H1 (cell line): ENCODE measurements at regions not wholly inside any gene's neighbourhood (a gene's known extent, or its start where the extent isn't known, plus 50 kb on each side); places are given as distances from the start of the nearest gene placed in this dataset.

Source experiments
- CTCF ChIA-PET: fragments of 300-600 bp; sonication (Branson Sonifier 250); formaldehyde crosslinking; loops from one replicate; lab custom pipeline; 2021; ENCODE audit not compliant: partially characterized antibody; lab: Charles Lee
- POLR2A ChIA-PET: fragments of 300-600 bp; sonication (Branson Sonifier 250); formaldehyde crosslinking; loops from one replicate; lab custom pipeline; 2021; ENCODE audit warnings: inconsistent platforms; ENCODE audit not compliant: partially characterized antibody; lab: Charles Lee
- DNase-seq, 2 experiments: peaks; one replicate each; pipeline versions ENCODE4 v3.0.0 to v3.0.0-alpha.2; 2010 to 2022; ENCODE audit warnings: low spot score in 2 of 2, low read depth in 1 of 2, mixed read lengths in 1 of 2
- FAIRE-seq: peaks from 2 replicates; lab custom pipeline; 2011; peaks lifted over from hg19 to GRCh38; lab: Jason Lieb, UNC
- H2AFZ ChIP-seq: 2 replicates; pipeline ENCODE4 v1.8.1; 2012; ENCODE audit warnings: low read length, inconsistent platforms
- H2AK5ac ChIP-seq: 2 replicates; pipeline ENCODE4 v1.6.1; 2013; ENCODE audit warnings: low read depth, low read length
- H2BK120ac ChIP-seq: replicated peaks from 2 replicates; pipeline ENCODE3; 2013; ENCODE audit warnings: low read depth, low read length, inconsistent platforms
- H2BK12ac ChIP-seq: 2 replicates; pipeline ENCODE4 v1.6.1; 2013; ENCODE audit warnings: low read depth, low read length
- H2BK15ac ChIP-seq: 2 replicates; pipeline ENCODE4 v1.6.1; 2013; ENCODE audit warnings: low read length
- H2BK20ac ChIP-seq: 2 replicates; pipeline ENCODE4 v1.6.1; 2013; ENCODE audit warnings: low read length
- H2BK5ac ChIP-seq: 2 replicates; pipeline ENCODE4 v1.6.1; 2013; ENCODE audit warnings: low read depth, low read length
- H3K14ac ChIP-seq: 2 replicates; pipeline ENCODE4 v1.6.1; 2013; ENCODE audit warnings: inconsistent platforms; ENCODE audit not compliant: insufficient read length
- H3K18ac ChIP-seq: 2 replicates; pipeline ENCODE4 v1.6.1; 2013; ENCODE audit warnings: low read length; ENCODE audit errors: extremely low read depth
- H3K23ac ChIP-seq: 2 replicates; pipeline ENCODE4 v1.6.1; 2013; ENCODE audit warnings: inconsistent platforms; ENCODE audit not compliant: insufficient read length
- H3K23me2 ChIP-seq: 2 replicates; pipeline ENCODE4 v1.6.1; 2013; ENCODE audit warnings: low read depth, low read length
- H3K27ac ChIP-seq: 2 replicates; pipeline ENCODE4 v1.6.1; 2011; ENCODE audit warnings: low read depth, low read length, inconsistent platforms
- H3K27me3 ChIP-seq, 4 experiments: replicated peaks in 1 of 4; 1 replicate in 1 of 4; 2 replicates in 3 of 4; pipeline versions ENCODE4 v1.6.1 to v1.8.1; 2011 to 2013; ENCODE audit warnings: low read length in 3 of 4, mild to moderate bottlenecking in 3 of 4, inconsistent platforms in 2 of 4, mixed read lengths in 2 of 4, moderate library complexity in 1 of 4; ENCODE audit not compliant: control insufficient read depth in 3 of 4, insufficient read depth in 3 of 4; ENCODE audit errors: extremely low read depth in 1 of 4
- H3K36me3 ChIP-seq, 4 experiments: 2 replicates each; pipeline versions ENCODE4 v1.6.1 to v1.8.1; 2011 to 2013; ENCODE audit warnings: mild to moderate bottlenecking in 4 of 4, low read length in 3 of 4, moderate library complexity in 2 of 4, control low read depth in 1 of 4, inconsistent platforms in 1 of 4; ENCODE audit not compliant: insufficient read depth in 4 of 4, control insufficient read depth in 2 of 4
- H3K4ac ChIP-seq: replicated peaks from 2 replicates; pipeline ENCODE3; 2013; ENCODE audit warnings: low read length, low read depth, mixed read lengths, inconsistent platforms; ENCODE audit not compliant: insufficient read length
- H3K4me1 ChIP-seq, 4 experiments: replicated peaks in 1 of 4; 1 replicate in 1 of 4; 2 replicates in 3 of 4; pipeline versions ENCODE4 v1.6.1 to v1.8.1; 2011 to 2013; ENCODE audit warnings: low read length in 3 of 4, inconsistent platforms in 2 of 4, mixed read lengths in 1 of 4; ENCODE audit not compliant: insufficient read depth in 4 of 4, control insufficient read depth in 3 of 4
- H3K4me2 ChIP-seq, 2 experiments: 2 replicates each; pipeline versions ENCODE4 v1.6.1 to v1.8.1; 2011 to 2013; ENCODE audit warnings: low read depth in 2 of 2, low read length in 2 of 2, control low read depth in 1 of 2, inconsistent platforms in 1 of 2, mild to moderate bottlenecking in 1 of 2; ENCODE audit not compliant: insufficient read depth in 1 of 2
- H3K4me3 ChIP-seq, 4 experiments: fragments of 200-600, 300-600 bp in 1 of 4; sonication (generic), shearing (Covaris generic), sonication (Bioruptor Twin) in 1 of 4; 2 replicates each; pipeline versions ENCODE4 v1.5.1 to v1.8.1; 2011 to 2016; ENCODE audit warnings: low read length in 4 of 4, low read depth in 3 of 4, control low read depth in 2 of 4, inconsistent platforms in 2 of 4, mild to moderate bottlenecking in 2 of 4, mixed read lengths in 1 of 4, moderate library complexity in 1 of 4; ENCODE audit not compliant: insufficient read depth in 2 of 4; ENCODE audit errors: extremely low read depth in 1 of 4
- H3K56ac ChIP-seq: replicated peaks from 2 replicates; pipeline ENCODE3; 2013; ENCODE audit warnings: low read depth, mild to moderate bottlenecking, mixed read lengths, low read length, inconsistent platforms; ENCODE audit not compliant: insufficient read length
- H3K79me1 ChIP-seq: 2 replicates; pipeline ENCODE4 v1.6.1; 2013; ENCODE audit warnings: low read depth, low read length, control low read depth
- H3K79me2 ChIP-seq, 2 experiments: 2 replicates each; pipeline versions ENCODE4 v1.6.1 to v1.8.1; 2012 to 2013; ENCODE audit warnings: low read length in 2 of 2, mild to moderate bottlenecking in 2 of 2, inconsistent platforms in 1 of 2; ENCODE audit not compliant: insufficient read depth in 2 of 2, control insufficient read depth in 1 of 2
- H3K9ac ChIP-seq, 4 experiments: replicated peaks in 1 of 4; 1 replicate in 1 of 4; 2 replicates in 3 of 4; pipeline versions ENCODE4 v1.6.1 to v1.8.1; 2011 to 2013; ENCODE audit warnings: low read depth in 3 of 4, low read length in 3 of 4, control low read depth in 2 of 4, mild to moderate bottlenecking in 2 of 4, moderate library complexity in 2 of 4, inconsistent platforms in 1 of 4; ENCODE audit errors: extremely low read depth in 1 of 4
- H3K9me3 ChIP-seq, 2 experiments: 2 replicates each; pipeline versions ENCODE4 v1.6.1 to v1.8.1; 2012 to 2013; ENCODE audit warnings: mild to moderate bottlenecking in 2 of 2, moderate library complexity in 2 of 2, control low read depth in 1 of 2, inconsistent platforms in 1 of 2, low read depth in 1 of 2, low read length in 1 of 2, mixed read lengths in 1 of 2; ENCODE audit not compliant: insufficient read depth in 2 of 2
- H4K20me1 ChIP-seq, 2 experiments: replicated peaks in 1 of 2; 2 replicates each; pipeline versions ENCODE3 to v1.8.1; 2011 to 2013; ENCODE audit warnings: inconsistent platforms in 2 of 2, low read length in 2 of 2, mild to moderate bottlenecking in 1 of 2; ENCODE audit not compliant: insufficient read depth in 2 of 2, control insufficient read depth in 1 of 2
- H4K5ac ChIP-seq: 2 replicates; pipeline ENCODE4 v1.6.1; 2013; ENCODE audit warnings: low read length, low read depth, mixed read lengths, inconsistent platforms; ENCODE audit not compliant: insufficient read length
- H4K8ac ChIP-seq: 2 replicates; pipeline ENCODE4 v1.8.0; 2013; ENCODE audit warnings: mild to moderate bottlenecking, moderate library complexity, low read length, inconsistent platforms; ENCODE audit not compliant: insufficient read depth; ENCODE audit errors: extremely low read depth
- H4K91ac ChIP-seq: replicated peaks from 2 replicates; pipeline ENCODE3; 2013; ENCODE audit warnings: low read length, mixed read lengths, inconsistent platforms; ENCODE audit not compliant: insufficient read length
- ASH2L ChIP-seq: fragments of 200-600, 300-600 bp; sonication (generic); IDR thresholded peaks from one replicate; pipeline ENCODE4 v1.7.1; 2017; ENCODE audit warnings: low read length
- ATF3 ChIP-seq: IDR thresholded peaks from 2 replicates; pipeline ENCODE4 v1.6.1; 2011; ENCODE audit warnings: low read depth, mild to moderate bottlenecking, low read length; ENCODE audit not compliant: insufficient read depth
- BCL11A ChIP-seq, 2 experiments: IDR thresholded peaks; one replicate each; pipeline ENCODE4 v1.6.1; 2011; ENCODE audit warnings: low read depth in 2 of 2, low read length in 2 of 2, mild to moderate bottlenecking in 2 of 2
- CHD2 ChIP-seq: IDR thresholded peaks from 2 replicates; pipeline ENCODE4 v1.6.1; 2012; ENCODE audit warnings: low read length, improper control_type of control experiment
- KDM1A ChIP-seq: fragments of 200-600, 300-600 bp; sonication (generic); IDR thresholded peaks from 2 replicates; pipeline ENCODE4 v1.7.1; 2016; ENCODE audit warnings: mild to moderate bottlenecking, low read length, borderline replicate concordance
- MAFK ChIP-seq: IDR thresholded peaks from 2 replicates; pipeline ENCODE4 v1.6.1; 2012; ENCODE audit warnings: low read depth, mild to moderate bottlenecking, improper control_type of control experiment, low read length
- NANOG ChIP-seq: IDR thresholded peaks from 2 replicates; pipeline ENCODE4 v1.6.1; 2011; ENCODE audit warnings: low read length, low read depth, mild to moderate bottlenecking, inconsistent platforms; ENCODE audit not compliant: insufficient read depth, poor library complexity, severe bottlenecking
- PHF8 ChIP-seq: fragments of 200-600 bp; sonication (generic); conservative IDR thresholded peaks from 2 replicates; pipeline ENCODE4 v1.7.1; 2012; ENCODE audit warnings: low read depth, mild to moderate bottlenecking, inconsistent platforms, low read length, moderate library complexity
- RBBP5 ChIP-seq: IDR thresholded peaks from 2 replicates; pipeline ENCODE4 v1.7.1; 2012; ENCODE audit warnings: low read depth, mild to moderate bottlenecking, inconsistent platforms, low read length, moderate library complexity, borderline replicate concordance
- RFX5 ChIP-seq: IDR thresholded peaks from 2 replicates; pipeline ENCODE4 v1.6.1; 2011; ENCODE audit warnings: low read depth, low read length, improper control_type of control experiment, borderline replicate concordance
- RXRA ChIP-seq: IDR thresholded peaks from 2 replicates; pipeline ENCODE4 v1.6.1; 2011; ENCODE audit warnings: low read depth, mild to moderate bottlenecking, low read length, moderate library complexity; ENCODE audit not compliant: insufficient read depth
- SIRT6 ChIP-seq: IDR thresholded peaks from one replicate; pipeline ENCODE4 v1.7.1; 2012; ENCODE audit warnings: low read length, inconsistent platforms
- TBP ChIP-seq: IDR thresholded peaks from 2 replicates; pipeline ENCODE4 v1.6.1; 2011; ENCODE audit warnings: low read depth, low read length, improper control_type of control experiment
- WGBS, 2 experiments: shearing (Covaris generic) in 1 of 2; methylation state at CpG; one replicate each; pipeline versions ENCODE4 v1.1.6 to v1.1.7; 2013 to 2015; ENCODE audit warnings: low lambda C conversion rate in 2 of 2, mixed read lengths in 2 of 2, inconsistent platforms in 1 of 2, low coverage in 1 of 2, missing lambda C conversion rate in 1 of 2; ENCODE audit not compliant: insufficient replicate concordance in 2 of 2, insufficient coverage in 1 of 2, insufficient read length in 1 of 2; ENCODE audit errors: extremely low coverage in 1 of 2, missing lambda C conversion rate in 1 of 2; 5-methylcytosine and 5-hydroxymethylcytosine counted together

- Histone ChIP-seq H3K9ac (no peak overlapping the region), H2BK12ac (no peak overlapping the region), H3K9me3 (no peaks in the 10 kb centered on the region), H3K4me2 (no peak overlapping the region), H3K36me3 (no peaks in the 10 kb centered on the region), H2AK5ac (no peak overlapping the region), H3K79me1 (no peaks in the 10 kb centered on the region), H3K79me2 (no peaks in the 10 kb centered on the region), H3K14ac (no peak overlapping the region), H2BK5ac (no peak overlapping the region), H2BK120ac (no peak overlapping the region), H3K27me3 (no peaks in the 10 kb centered on the region), H3K4me1 (no peaks in the 10 kb centered on the region), H3K23me2 (no peaks in the 10 kb centered on the region), H2BK20ac (no peak overlapping the region), H3K4ac (no peak overlapping the region), H3K56ac (no peak overlapping the region), H3K18ac (no peak overlapping the region), H4K8ac (no peak overlapping the region), H3K4me3 (no peak overlapping the region), H2AFZ (no peak overlapping the region), H2BK15ac (no peak overlapping the region), H3K23ac (no peak overlapping the region), H4K5ac (no peak overlapping the region), H4K91ac (no peak overlapping the region), H3K27ac (no peak overlapping the region), H4K20me1 (no peaks in the 10 kb centered on the region)
- WGBS, 2 experiments = 81% methylated on average over 11 of the region's 12 CpGs; no CpG with 5 or more reads in 1 of the 2 experiments
- TF ChIP-seq ASH2L (no peak), PHF8 (no peak), TBP (no peak), RBBP5 (no peak), MAFK (no peak), RFX5 (no peak), ATF3 (no peak), CHD2 (no peak), BCL11A (IDR thresholded peaks at IDR 0.05; ENCODE audit: low read depth in 2 of 2, low read length in 2 of 2) (no peak), KDM1A (no peak), SIRT6 (no peak), RXRA (no peak), NANOG (no peak)
- ChIA-PET POLR2A (no interaction called here), CTCF (interaction anchor here (1.5 kb wide), 1 partner anchor 29 kb away, joined by 3 read pairs; no protein-coding TSS in a partner anchor)
- DNase-seq (no peak), FAIRE-seq (no peak)
Measured at GRCh38 chr10:3290550-3290949, 118.0 kb upstream of the PITRM1 start.
